SK-N-SH (cell line): ENCODE measurements at regions not wholly inside any gene's neighbourhood (a gene's known extent, or its start where the extent isn't known, plus 50 kb on each side); places are given as distances from the start of the nearest gene placed in this dataset.

Source experiments
- CTCF ChIA-PET: fragments of 300-600, 350-600 bp; formaldehyde crosslinking; extraction: SDS; loops from one replicate; lab custom pipeline; 2021; lab: Yijun Ruan, JAX
- POLR2A ChIA-PET: fragments of 350-600 bp; sonication (Branson Sonifier 250); formaldehyde crosslinking; extraction: SDS; loops from one replicate; lab custom pipeline; 2020; ENCODE audit warnings: antibody characterized with exemption, inconsistent platforms; lab: Yijun Ruan, JAX
- DNase-seq: peaks from one replicate; pipeline ENCODE4 v3.0.0; 2012
- H2AFZ ChIP-seq: fragments of 200-600 bp; sonication (generic); 2 replicates; pipeline ENCODE4 v1.8.1; 2016; ENCODE audit warnings: antibody characterized with exemption, mild to moderate bottlenecking, low read depth
- H3F3A ChIP-seq: fragments of 200-600 bp; sonication (generic); replicated peaks from 2 replicates; pipeline ENCODE3; 2016; ENCODE audit warnings: antibody characterized with exemption, mild to moderate bottlenecking; ENCODE audit not compliant: insufficient read depth
- H3K27ac ChIP-seq, 2 experiments: fragments of 200-500 bp in 1 of 2; fragments of 200-600 bp in 1 of 2; sonication (Bioruptor generic) in 1 of 2; sonication (generic), shearing (Covaris generic) in 1 of 2; 2 replicates each; pipeline versions ENCODE4 v1.5.1 to v1.6.1; 2014 to 2016; ENCODE audit warnings: low read depth in 2 of 2, inconsistent platforms in 1 of 2, low read length in 1 of 2, mild to moderate bottlenecking in 1 of 2, mixed read lengths in 1 of 2
- H3K27me3 ChIP-seq: fragments of 200-600 bp; sonication (generic), shearing (Covaris generic); 2 replicates; pipeline ENCODE4 v1.6.1; 2016; ENCODE audit warnings: mixed run types; ENCODE audit not compliant: insufficient read depth
- H3K36me3 ChIP-seq, 2 experiments: fragments of 200-500 bp in 1 of 2; fragments of 200-600 bp in 1 of 2; sonication (Bioruptor generic) in 1 of 2; sonication (generic) in 1 of 2; replicated peaks in 1 of 2; 2 replicates each; pipeline versions ENCODE3 to v1.5.1; 2014 to 2016; ENCODE audit warnings: low read length in 1 of 2, mild to moderate bottlenecking in 1 of 2; ENCODE audit not compliant: insufficient read depth in 2 of 2, control insufficient read depth in 1 of 2
- H3K4me1 ChIP-seq, 2 experiments: fragments of 200-500 bp in 1 of 2; fragments of 200-600 bp in 1 of 2; sonication (Bioruptor generic) in 1 of 2; sonication (generic), shearing (Covaris generic) in 1 of 2; 2 replicates each; pipeline versions ENCODE4 v1.5.1 to v1.6.1; 2014 to 2016; ENCODE audit warnings: low read depth in 1 of 2, low read length in 1 of 2, mixed run types in 1 of 2; ENCODE audit not compliant: insufficient read depth in 2 of 2, control insufficient read depth in 1 of 2
- H3K4me2 ChIP-seq: fragments of 200-600 bp; sonication (generic), shearing (Covaris generic); 2 replicates; pipeline ENCODE4 v1.6.1; 2017; ENCODE audit warnings: mixed run types
- H3K4me3 ChIP-seq, 2 experiments: fragments of 200-500 bp in 1 of 2; fragments of 200-600 bp in 1 of 2; sonication (Bioruptor generic) in 1 of 2; sonication (generic), shearing (Covaris generic) in 1 of 2; 2 replicates each; pipeline versions ENCODE4 v1.5.1 to v1.8.1; 2014 to 2016; ENCODE audit warnings: low read depth in 2 of 2, inconsistent platforms in 1 of 2, low read length in 1 of 2, mild to moderate bottlenecking in 1 of 2, mixed read lengths in 1 of 2, moderate library complexity in 1 of 2
- H3K79me2 ChIP-seq: fragments of 200-600 bp; sonication (generic); 2 replicates; pipeline ENCODE4 v1.8.1; 2017; ENCODE audit warnings: mild to moderate bottlenecking; ENCODE audit not compliant: insufficient read depth
- H3K9ac ChIP-seq: fragments of 200-600 bp; sonication (generic); 2 replicates; pipeline ENCODE4 v1.6.1; 2017; ENCODE audit warnings: mixed run types
- H3K9me2 ChIP-seq: fragments of 200-600 bp; sonication (generic); 2 replicates; pipeline ENCODE4 v1.6.1; 2017; ENCODE audit warnings: mixed run types
- H3K9me3 ChIP-seq: fragments of 200-600 bp; sonication (generic); 2 replicates; pipeline ENCODE4 v1.6.1; 2017; ENCODE audit warnings: mixed run types, mild to moderate bottlenecking, moderate library complexity
- H4K20me1 ChIP-seq: fragments of 200-600 bp; sonication (generic); 2 replicates; pipeline ENCODE4 v1.6.1; 2017; ENCODE audit warnings: mild to moderate bottlenecking, mixed run types; ENCODE audit not compliant: insufficient read depth
- CHD2 ChIP-seq: fragments of 150-350 bp; IDR thresholded peaks from 2 replicates; pipeline ENCODE4 v1.6.1; 2018; ENCODE audit warnings: low read length; ENCODE audit not compliant: partially characterized antibody
- CTCF ChIP-seq: fragments of 200-600 bp; sonication (generic); IDR thresholded peaks from 2 replicates; pipeline ENCODE4 v1.6.1; 2017; ENCODE audit warnings: antibody characterized with exemption, mild to moderate bottlenecking, moderate library complexity
- ELF1 ChIP-seq: IDR thresholded peaks from 2 replicates; pipeline ENCODE4 v1.4.0; 2012
- EZH2phosphoT487 ChIP-seq: fragments of 200-600 bp; sonication (generic); IDR thresholded peaks from 2 replicates; pipeline ENCODE4 v1.6.1; 2017; ENCODE audit warnings: low read depth, mixed run types, mild to moderate bottlenecking, antibody characterized with exemption, moderate library complexity, borderline replicate concordance
- GATA2 ChIP-seq: sonication (generic); formaldehyde crosslinking; IDR thresholded peaks from 2 replicates; pipeline ENCODE4 v1.5.0; 2020; ENCODE audit warnings: mild to moderate bottlenecking, missing genetic modification reagents
- JUND ChIP-seq: IDR thresholded peaks from 2 replicates; pipeline ENCODE4 v1.4.0; 2012
- MXI1 ChIP-seq: IDR thresholded peaks from 2 replicates; pipeline ENCODE4 v1.6.1; 2012; ENCODE audit warnings: mild to moderate bottlenecking, low read depth, low read length, improper control_type of control experiment
- NRF1 ChIP-seq: IDR thresholded peaks from 2 replicates; pipeline ENCODE4 v1.6.1; 2012; ENCODE audit warnings: low read depth, mild to moderate bottlenecking, low read length
- PBX3 ChIP-seq: IDR thresholded peaks from 2 replicates; pipeline ENCODE4; 2012
- RAD21 ChIP-seq: IDR thresholded peaks from 2 replicates; pipeline ENCODE4 v1.6.1; 2012; ENCODE audit warnings: mild to moderate bottlenecking, low read length
- RXRA ChIP-seq: IDR thresholded peaks from 2 replicates; pipeline ENCODE4 v1.4.0; 2012; ENCODE audit warnings: low read depth, mild to moderate bottlenecking, borderline replicate concordance
- SIN3A ChIP-seq: IDR thresholded peaks from 2 replicates; pipeline ENCODE4 v1.6.1; 2012; ENCODE audit warnings: low read depth, mild to moderate bottlenecking, low read length, moderate library complexity, borderline replicate concordance
- SMC3 ChIP-seq: IDR thresholded peaks from 2 replicates; pipeline ENCODE4 v1.6.1; 2012; ENCODE audit warnings: low read depth, low read length, improper control_type of control experiment
- TEAD4 ChIP-seq: IDR thresholded peaks from 2 replicates; pipeline ENCODE4 v1.4.0; 2012; ENCODE audit warnings: mild to moderate bottlenecking, borderline replicate concordance; ENCODE audit not compliant: insufficient read depth
- USF1 ChIP-seq: IDR thresholded peaks from 2 replicates; pipeline ENCODE4 v1.4.0; 2012; ENCODE audit warnings: low read depth, borderline replicate concordance
- USF2 ChIP-seq: fragments of 150-350 bp; IDR thresholded peaks from 2 replicates; pipeline ENCODE4 v1.6.1; 2017; ENCODE audit warnings: antibody characterized with exemption, low read length, low read depth, borderline replicate concordance
- YY1 ChIP-seq: IDR thresholded peaks from 2 replicates; pipeline ENCODE4 v1.4.0; 2012; ENCODE audit warnings: low read depth, mild to moderate bottlenecking
- ZBTB33 ChIP-seq: IDR thresholded peaks from 2 replicates; pipeline ENCODE4 v1.4.0; 2012; ENCODE audit warnings: low read depth, borderline replicate concordance
- WGBS: methylation state at CpG from one replicate; pipeline ENCODE4 v1.1.6; 2017; ENCODE audit warnings: low lambda C conversion rate; 5-methylcytosine and 5-hydroxymethylcytosine counted together

GRCh38 chr5:21693591-21693990, 1159.6 kb downstream of the CDH12 start (continued):
- TF ChIP-seq ZBTB33 (no peak), EZH2phosphoT487 (no peak)

GRCh38 chr5:21689587-21689986, 1163.6 kb downstream of the CDH12 start:
- H2AFZ ChIP-seq = no peak overlapping the region
- H3K4me1 ChIP-seq = no peaks in the 10 kb centered on the region
- H3F3A ChIP-seq = no peaks in the 10 kb centered on the region
- H3K4me3 ChIP-seq = no peak overlapping the region
- H3K36me3 ChIP-seq = no peaks in the 10 kb centered on the region
- no peaks in the 10 kb centered on the region for H4K20me1 ChIP-seq
- 21% methylated on average over 3 of the region's 3 CpGs for whole genome bisulfite sequencing
- H3K79me2 ChIP-seq = no peaks in the 10 kb centered on the region
- H3K27me3 ChIP-seq = no peaks in the 10 kb centered on the region; the same call in 1 of the 2 replicates
- POLR2A ChIA-PET = no interaction called here
- no peak for DNase-seq
- CTCF ChIA-PET = no interaction called here
- no peaks in the 10 kb centered on the region for H3K9me2 ChIP-seq
- no peak overlapping the region for H3K4me2 ChIP-seq
- TF ChIP-seq TEAD4 (no peak), NRF1 (no peak), ELF1 (no peak)
- H3K27ac ChIP-seq = no peak overlapping the region
- no peak overlapping the region for H3K9ac ChIP-seq
- H3K9me3 ChIP-seq = no peaks in the 10 kb centered on the region

GRCh38 chr5:21688655-21689054, 1164.5 kb downstream of the CDH12 start:
- 0% methylated on average over 1 of the region's 1 CpG for WGBS
- Histone ChIP-seq H4K20me1 (no peaks in the 10 kb centered on the region), H3K9me3 (no peaks in the 10 kb centered on the region), H3F3A (no peaks in the 10 kb centered on the region)
- TF ChIP-seq YY1 = no peak
- no peak for TF ChIP-seq SMC3
- no peak for TF ChIP-seq PBX3
- TF ChIP-seq SIN3A = no peak
- TF ChIP-seq JUND = no peak
- no peak for TF ChIP-seq ELF1
- TF ChIP-seq RAD21 = no peak
- no peak for TF ChIP-seq GATA2 (CRISPR knock-in tag)
- TF ChIP-seq EZH2phosphoT487 = no peak
- no peak for TF ChIP-seq USF1
- TF ChIP-seq CTCF = no peak
- no peak for TF ChIP-seq MXI1
- TF ChIP-seq CHD2 = no peak
- no peak for TF ChIP-seq USF2
- TF ChIP-seq RXRA = no peak
- TF ChIP-seq, all 33 proteins: peak for 0
- Histone ChIP-seq H3K27me3 (no peaks in the 10 kb centered on the region; the same call in 1 of the 2 replicates), H3K27ac (no peak overlapping the region), H3K4me3 (no peak overlapping the region), H3K4me1 (no peaks in the 10 kb centered on the region), H3K36me3 (no peaks in the 10 kb centered on the region), H3K9ac (no peak overlapping the region), H3K79me2 (no peaks in the 10 kb centered on the region), H2AFZ (no peak overlapping the region), H3K9me2 (no peaks in the 10 kb centered on the region), H3K4me2 (no peak overlapping the region)
- POLR2A ChIA-PET = no interaction called here
- CTCF ChIA-PET = no interaction called here
- no peak for DNase-seq
